HepG2 (cell line): ENCODE measurements at regions not wholly inside any gene's neighbourhood (a gene's known extent, or its start where the extent isn't known, plus 50 kb on each side); places are given as distances from the start of the nearest gene placed in this dataset.
A peak's percentile ranks its signal among the peaks of the same experiment; 100 is the strongest.

Experiments
- ATAC-seq: fragments of 200-7000 bp; cut with Tn5 transposase; 3 replicates; pipeline ENCODE4 v1.9.1; 2020; ENCODE audit warnings: mild to moderate bottlenecking, moderate library complexity
- BruUV-seq: library from RNA; stranded (reverse); fragments of 400-500 nt; replicated peaks from 2 replicates; lab custom pipeline; 2021; lab: Mats Ljungman, UMichigan
- CTCF ChIA-PET: fragments of 300-600 bp; formaldehyde crosslinking; extraction: SDS; loops from one replicate; lab custom pipeline; 2021; ENCODE audit warnings: low total read pairs, inconsistent platforms, low intra/inter-chr PET ratio; lab: Yijun Ruan, JAX
- POLR2A ChIA-PET: fragments of 350-600 bp; sonication (Branson Sonifier 250); formaldehyde crosslinking; loops from one replicate; lab custom pipeline; 2020; ENCODE audit warnings: antibody characterized with exemption, inconsistent platforms; lab: Yijun Ruan, JAX
- DNase-seq: peaks from one replicate; pipeline ENCODE4 v3.0.0-alpha.2; 2015; ENCODE audit warnings: low spot score
- FAIRE-seq: peaks from 3 replicates; lab custom pipeline; 2011; peaks lifted over from hg19 to GRCh38; lab: Jason Lieb, UNC
- H2AFZ ChIP-seq: one replicate; pipeline ENCODE4 v1.6.1; 2011; ENCODE audit warnings: low read length, inconsistent platforms
- H3K27ac ChIP-seq: fragments of 300-600 bp; 3 replicates; pipeline ENCODE4 v1.8.0; 2011; ENCODE audit warnings: mixed run types, mild to moderate bottlenecking, mixed read lengths, low read length, inconsistent platforms; ENCODE audit not compliant: insufficient read depth; ENCODE audit errors: extremely low read length
- H3K27me3 ChIP-seq, 2 experiments: fragments of 200-600 bp in 1 of 2; 2 replicates in 1 of 2; 3 replicates in 1 of 2; pipeline versions ENCODE4 v1.6.0 to v1.8.0; 2011; ENCODE audit warnings: low read length in 2 of 2, mild to moderate bottlenecking in 2 of 2, moderate library complexity in 2 of 2, inconsistent platforms in 1 of 2; ENCODE audit not compliant: insufficient read depth in 2 of 2, control insufficient read depth in 1 of 2
- H3K36me3 ChIP-seq, 2 experiments: fragments of 200-600 bp in 1 of 2; replicated peaks in 1 of 2; 2 replicates in 1 of 2; 3 replicates in 1 of 2; pipeline versions ENCODE4 v1.5.1 to v1.8.0; 2011; ENCODE audit warnings: low read length in 2 of 2, inconsistent platforms in 1 of 2; ENCODE audit not compliant: insufficient read depth in 2 of 2, control insufficient read depth in 1 of 2
- H3K4me1 ChIP-seq: 2 replicates; pipeline ENCODE4 v1.5.1; 2012; ENCODE audit warnings: low read length, inconsistent platforms; ENCODE audit not compliant: insufficient read depth
- H3K4me2 ChIP-seq: 2 replicates; pipeline ENCODE4 v1.6.0; 2011; ENCODE audit warnings: low read depth, low read length, inconsistent platforms
- H3K4me3 ChIP-seq, 3 experiments: fragments of 200-600 bp in 1 of 3; sonication (generic), shearing (Covaris generic) in 1 of 3; replicated peaks in 1 of 3; 2 replicates each; pipeline ENCODE4 v1.5.1; 2011 to 2016; ENCODE audit warnings: low read length in 3 of 3, inconsistent platforms in 2 of 3, low read depth in 2 of 3, mild to moderate bottlenecking in 2 of 3, control low read depth in 1 of 3, mixed read lengths in 1 of 3; ENCODE audit not compliant: insufficient read depth in 1 of 3
- H3K79me2 ChIP-seq: one replicate; pipeline ENCODE4 v1.6.1; 2011; ENCODE audit warnings: low read length, inconsistent platforms; ENCODE audit not compliant: insufficient read depth
- H3K9ac ChIP-seq: 2 replicates; pipeline ENCODE4 v1.6.0; 2011; ENCODE audit warnings: mild to moderate bottlenecking, low read depth, low read length, inconsistent platforms; ENCODE audit not compliant: insufficient read depth
- H3K9me3 ChIP-seq: 2 replicates; pipeline ENCODE4 v1.5.1; 2012; ENCODE audit warnings: mild to moderate bottlenecking, low read length
- H4K20me1 ChIP-seq: 2 replicates; pipeline ENCODE4 v1.6.0; 2011; ENCODE audit warnings: inconsistent platforms, mild to moderate bottlenecking, low read length, moderate library complexity; ENCODE audit not compliant: insufficient read depth
- BATF2 ChIP-seq: sonication (generic); formaldehyde crosslinking; IDR thresholded peaks from 2 replicates; pipeline ENCODE4 v1.8.0; 2022; ENCODE audit warnings: mild to moderate bottlenecking, missing genetic modification reagents, moderate library complexity
- CREM ChIP-seq, 2 experiments: sonication (generic) in 1 of 2; formaldehyde crosslinking in 1 of 2; IDR thresholded peaks; 2 replicates each; pipeline versions ENCODE4 v1.4.0 to v1.6.1; 2016 to 2020; ENCODE audit warnings: antibody characterized with exemption in 1 of 2, mild to moderate bottlenecking in 1 of 2, missing genetic modification reagents in 1 of 2
- ETV5 ChIP-seq: IDR thresholded peaks from 2 replicates; pipeline ENCODE4 v1.6.1; 2018; ENCODE audit warnings: missing biosample characterization, missing genetic modification reagents, inconsistent platforms, borderline replicate concordance
- KDM1A ChIP-seq: IDR thresholded peaks from 2 replicates; pipeline ENCODE4 v1.6.1; 2016; ENCODE audit warnings: missing compliant biosample characterization
- MAF1 ChIP-seq: sonication (generic); formaldehyde crosslinking; IDR thresholded peaks from 2 replicates; pipeline ENCODE4 v1.5.0; 2020; ENCODE audit warnings: missing genetic modification reagents, borderline replicate concordance
- RELA ChIP-seq: sonication (generic); formaldehyde crosslinking; IDR thresholded peaks from 2 replicates; pipeline ENCODE4 v1.4.0; 2020; ENCODE audit warnings: missing genetic modification reagents
- REXO4 ChIP-seq: sonication (generic); formaldehyde crosslinking; IDR thresholded peaks from 2 replicates; pipeline ENCODE4 v1.8.0; 2022; ENCODE audit warnings: missing genetic modification reagents, mild to moderate bottlenecking, borderline replicate concordance
- SCMH1 ChIP-seq: sonication (generic); formaldehyde crosslinking; IDR thresholded peaks from 2 replicates; pipeline ENCODE4 v1.9.0; 2021; ENCODE audit warnings: missing genetic modification reagents, mild to moderate bottlenecking, borderline replicate concordance
- SKIL ChIP-seq: sonication (generic); formaldehyde crosslinking; IDR thresholded peaks from 2 replicates; pipeline ENCODE4 v1.8.0; 2022; ENCODE audit warnings: missing genetic modification reagents, mild to moderate bottlenecking, moderate library complexity, borderline replicate concordance
- STAG1 ChIP-seq: sonication (generic); formaldehyde crosslinking; IDR thresholded peaks from 2 replicates; pipeline ENCODE4 v1.4.0; 2020; ENCODE audit warnings: missing genetic modification reagents
- TOPORS ChIP-seq: sonication (generic); formaldehyde crosslinking; IDR thresholded peaks from 2 replicates; pipeline ENCODE4 v1.8.0; 2023; ENCODE audit warnings: mild to moderate bottlenecking, missing genetic modification reagents
- ZIK1 ChIP-seq: sonication (generic); formaldehyde crosslinking; IDR thresholded peaks from 2 replicates; pipeline ENCODE4 v1.5.0; 2020; ENCODE audit warnings: mild to moderate bottlenecking, low read depth, missing genetic modification reagents, borderline replicate concordance
- ZNF18 ChIP-seq: sonication (generic); formaldehyde crosslinking; IDR thresholded peaks from 2 replicates; pipeline ENCODE4 v1.8.0; 2022; ENCODE audit warnings: mild to moderate bottlenecking, missing genetic modification reagents; ENCODE audit not compliant: insufficient replicate concordance
- ZNF607 ChIP-seq: sonication (generic); formaldehyde crosslinking; IDR thresholded peaks from 2 replicates; pipeline ENCODE4 v1.5.1; 2020; ENCODE audit warnings: missing genetic modification reagents, mild to moderate bottlenecking, borderline replicate concordance
- ZNF670 ChIP-seq: sonication (generic); formaldehyde crosslinking; IDR thresholded peaks from 2 replicates; pipeline ENCODE4 v1.8.0; 2022; ENCODE audit warnings: mild to moderate bottlenecking, missing genetic modification reagents, borderline replicate concordance
- ZNF782 ChIP-seq: sonication (generic); formaldehyde crosslinking; IDR thresholded peaks from 2 replicates; pipeline ENCODE4 v1.4.0; 2020; ENCODE audit warnings: missing genetic modification reagents, mild to moderate bottlenecking, borderline replicate concordance
- WGBS: methylation state at CpG from one replicate; pipeline ENCODE4 v1.1.6; 2017; ENCODE audit warnings: low lambda C conversion rate; 5-methylcytosine and 5-hydroxymethylcytosine counted together
- in situ Hi-C: cut with HindIII; loops from 2 replicates; pipeline ENCODE4 v1.10.0; 2017; ENCODE audit warnings: low pct_unique_long_range_greater_than_20kb; ENCODE audit not compliant: extremely low pct_ligation_motif_present
- intact Hi-C: fragments of 100-400 bp; cut with micrococcal nuclease; formaldehyde crosslinking; loops from one replicate; pipeline ENCODE4 v1.10.0; 2022; ENCODE audit not compliant: unreplicated experiment
- TF ChIP-seq, protein P1 (sequence below): sonication (generic); formaldehyde crosslinking; IDR thresholded peaks from 2 replicates; pipeline ENCODE4 v1.4.0; 2020; ENCODE audit warnings: missing genetic modification reagents, borderline replicate concordance

DNA sequence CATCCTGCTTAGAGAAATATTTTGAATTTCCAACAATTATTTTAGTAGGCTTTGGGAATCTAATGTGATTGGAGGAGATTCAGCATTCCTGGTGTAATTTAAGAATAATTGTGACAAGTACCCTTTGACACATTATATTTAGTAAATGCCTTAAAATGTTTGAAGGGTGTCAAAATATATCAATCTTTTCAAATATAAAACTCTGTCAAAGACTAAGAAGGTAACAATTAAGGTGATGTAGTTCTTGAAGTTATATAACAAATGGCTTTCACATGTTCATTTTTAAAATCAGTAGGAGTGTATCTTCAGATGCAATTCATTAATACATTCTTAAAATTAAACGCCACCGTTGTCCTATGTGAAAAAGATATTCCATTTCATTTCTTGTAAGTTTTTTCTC lies 1977.1 kb upstream of the CDH9 start (continued):
- TF ChIP-seq ZNF18 (CRISPR knock-in tag) (no peak), TOPORS (no peak), ZNF782 (CRISPR knock-in tag) (no peak), CREM (IDR thresholded peaks at IDR 0.05) (no peak), CREM (CRISPR knock-in tag; IDR thresholded peaks at IDR 0.05) (no peak)

DNA sequence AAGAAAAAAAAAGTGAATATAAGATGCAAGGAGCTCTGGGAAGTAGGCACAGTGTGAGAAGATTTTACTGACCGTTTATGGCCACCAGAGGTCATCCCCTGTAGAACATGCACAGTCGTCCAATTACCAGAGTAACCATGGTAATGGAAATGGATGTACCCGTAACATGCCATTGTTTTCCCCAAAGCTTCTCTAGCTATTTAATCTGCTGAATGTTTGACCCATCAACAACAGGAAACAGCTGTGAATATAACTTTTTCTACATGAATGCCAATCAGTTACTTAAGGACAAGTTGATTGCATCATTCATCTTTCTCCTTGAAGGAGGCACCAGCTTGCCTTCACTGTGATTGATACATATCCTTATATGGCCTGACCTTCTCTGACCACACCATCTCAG lies 1967.0 kb upstream of the CDH9 start:
- POLR2A ChIA-PET, result no interaction called here
- no peak overlapping the region for H3K4me2 ChIP-seq
- WGBS, result 3% methylated on average over 3 of the region's 3 CpGs
- H3K4me3 ChIP-seq, result no peak overlapping the region
- no peak overlapping the region for H2AFZ ChIP-seq
- FAIRE-seq, result peak; percentile 40
- H4K20me1 ChIP-seq, result no peaks in the 10 kb centered on the region
- BruUV-seq, result no TSS peak
- H3K36me3 ChIP-seq, result no peaks in the 10 kb centered on the region
- peak; percentile 6 for DNase-seq
- ATAC-seq, result peak; percentile 78
- H3K9me3 ChIP-seq, result no peaks in the 10 kb centered on the region
- intact Hi-C loops, result no loop called here
- H3K4me1 ChIP-seq, result no peaks in the 10 kb centered on the region
- in situ Hi-C loops, result no loop called here
- H3K27me3 ChIP-seq, result no peaks in the 10 kb centered on the region
- CTCF ChIA-PET, result interaction anchor here (1.7 kb wide), 1 partner anchor 213 kb away, joined by 5 read pairs; no protein-coding TSS in a partner anchor
- no peak overlapping the region for H3K27ac ChIP-seq
- H3K9ac ChIP-seq, result no peak overlapping the region
- no peaks in the 10 kb centered on the region for H3K79me2 ChIP-seq
- no peak for TF ChIP-seq SKIL
- TF ChIP-seq ZNF607 (CRISPR knock-in tag), result no peak
- TF ChIP-seq REXO4 (CRISPR knock-in tag), result no peak
- TF ChIP-seq MAF1, result no peak
- TF ChIP-seq, protein P1, sequence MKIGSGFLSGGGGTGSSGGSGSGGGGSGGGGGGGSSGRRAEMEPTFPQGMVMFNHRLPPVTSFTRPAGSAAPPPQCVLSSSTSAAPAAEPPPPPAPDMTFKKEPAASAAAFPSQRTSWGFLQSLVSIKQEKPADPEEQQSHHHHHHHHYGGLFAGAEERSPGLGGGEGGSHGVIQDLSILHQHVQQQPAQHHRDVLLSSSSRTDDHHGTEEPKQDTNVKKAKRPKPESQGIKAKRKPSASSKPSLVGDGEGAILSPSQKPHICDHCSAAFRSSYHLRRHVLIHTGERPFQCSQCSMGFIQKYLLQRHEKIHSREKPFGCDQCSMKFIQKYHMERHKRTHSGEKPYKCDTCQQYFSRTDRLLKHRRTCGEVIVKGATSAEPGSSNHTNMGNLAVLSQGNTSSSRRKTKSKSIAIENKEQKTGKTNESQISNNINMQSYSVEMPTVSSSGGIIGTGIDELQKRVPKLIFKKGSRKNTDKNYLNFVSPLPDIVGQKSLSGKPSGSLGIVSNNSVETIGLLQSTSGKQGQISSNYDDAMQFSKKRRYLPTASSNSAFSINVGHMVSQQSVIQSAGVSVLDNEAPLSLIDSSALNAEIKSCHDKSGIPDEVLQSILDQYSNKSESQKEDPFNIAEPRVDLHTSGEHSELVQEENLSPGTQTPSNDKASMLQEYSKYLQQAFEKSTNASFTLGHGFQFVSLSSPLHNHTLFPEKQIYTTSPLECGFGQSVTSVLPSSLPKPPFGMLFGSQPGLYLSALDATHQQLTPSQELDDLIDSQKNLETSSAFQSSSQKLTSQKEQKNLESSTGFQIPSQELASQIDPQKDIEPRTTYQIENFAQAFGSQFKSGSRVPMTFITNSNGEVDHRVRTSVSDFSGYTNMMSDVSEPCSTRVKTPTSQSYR (CRISPR knock-in tag), result no peak
- no peak for TF ChIP-seq ZIK1 (CRISPR knock-in tag)
- no peak for TF ChIP-seq SCMH1 (CRISPR knock-in tag)
- no peak for TF ChIP-seq ZNF670 (CRISPR knock-in tag)
- no peak for TF ChIP-seq RELA
- TF ChIP-seq ETV5, result no peak
- no peak for TF ChIP-seq KDM1A (CRISPR knock-in tag)
- no peak for TF ChIP-seq BATF2 (CRISPR knock-in tag)
- 0 out of 2 replicates have a peak, but pooled peaks have one; percentile 19 for TF ChIP-seq STAG1 (CRISPR knock-in tag)
